RWPE2 (cell line): ENCODE measurements at regions not wholly inside any gene's neighbourhood (a gene's known extent, or its start where the extent isn't known, plus 50 kb on each side); places are given as distances from the start of the nearest gene placed in this dataset.

Experiments used
- ATAC-seq: fragments of 200-7000 bp; cut with Tn5 transposase; 3 replicates; pipeline ENCODE4 v1.9.1; 2021; ENCODE audit warnings: low read depth
- DNase-seq: peaks from one replicate; pipeline ENCODE4 v3.0.0-alpha.2; 2020; ENCODE audit warnings: low spot score
- H3K27ac ChIP-seq: fragments of 450-650 bp; 2 replicates; pipeline ENCODE4 v1.5.1; 2017; ENCODE audit warnings: mild to moderate bottlenecking; ENCODE audit not compliant: poor library complexity, severe bottlenecking
- H3K27me3 ChIP-seq: fragments of 250-450 bp; sonication (Bioruptor Pico); 2 replicates; pipeline ENCODE4 v1.5.1; 2021; ENCODE audit warnings: mild to moderate bottlenecking, moderate library complexity; ENCODE audit not compliant: insufficient read depth, poor library complexity, severe bottlenecking
- H3K36me3 ChIP-seq: fragments of 250-450 bp; sonication (Bioruptor Pico); 2 replicates; pipeline ENCODE4 v1.5.1; 2020; ENCODE audit warnings: low read depth, mild to moderate bottlenecking, moderate library complexity
- H3K4me1 ChIP-seq: fragments of 250-450 bp; sonication (Bioruptor Pico); 2 replicates; pipeline ENCODE4 v1.5.1; 2021; ENCODE audit warnings: mild to moderate bottlenecking, moderate library complexity; ENCODE audit not compliant: insufficient read depth, poor library complexity, severe bottlenecking
- H3K4me3 ChIP-seq: fragments of 250-450 bp; sonication (Bioruptor Pico); 2 replicates; pipeline ENCODE4 v1.5.1; 2021; ENCODE audit warnings: mild to moderate bottlenecking, moderate library complexity; ENCODE audit not compliant: severe bottlenecking
- H3K9me3 ChIP-seq: fragments of 250-450 bp; sonication (Bioruptor Pico); 2 replicates; pipeline ENCODE4 v1.5.1; 2021; ENCODE audit warnings: mild to moderate bottlenecking, moderate library complexity; ENCODE audit not compliant: severe bottlenecking
- TF ChIP-seq, protein P1 (sequence below): fragments of 450-650 bp; IDR thresholded peaks from one replicate; pipeline ENCODE4 v1.5.1; 2017; ENCODE audit warnings: mild to moderate bottlenecking, moderate library complexity; ENCODE audit not compliant: poor library complexity, severe bottlenecking

- ATAC-seq (no peak), DNase-seq (no peak)
- Histone ChIP-seq H3K4me3 (no peak overlapping the region), H3K9me3 (no peaks in the 10 kb centered on the region), H3K27me3 (peaks cover 15% of the 10 kb centered on the region), H3K27ac (no peak overlapping the region), H3K4me1 (no peaks in the 10 kb centered on the region), H3K36me3 (no peaks in the 10 kb centered on the region)
- TF ChIP-seq, protein P1, sequence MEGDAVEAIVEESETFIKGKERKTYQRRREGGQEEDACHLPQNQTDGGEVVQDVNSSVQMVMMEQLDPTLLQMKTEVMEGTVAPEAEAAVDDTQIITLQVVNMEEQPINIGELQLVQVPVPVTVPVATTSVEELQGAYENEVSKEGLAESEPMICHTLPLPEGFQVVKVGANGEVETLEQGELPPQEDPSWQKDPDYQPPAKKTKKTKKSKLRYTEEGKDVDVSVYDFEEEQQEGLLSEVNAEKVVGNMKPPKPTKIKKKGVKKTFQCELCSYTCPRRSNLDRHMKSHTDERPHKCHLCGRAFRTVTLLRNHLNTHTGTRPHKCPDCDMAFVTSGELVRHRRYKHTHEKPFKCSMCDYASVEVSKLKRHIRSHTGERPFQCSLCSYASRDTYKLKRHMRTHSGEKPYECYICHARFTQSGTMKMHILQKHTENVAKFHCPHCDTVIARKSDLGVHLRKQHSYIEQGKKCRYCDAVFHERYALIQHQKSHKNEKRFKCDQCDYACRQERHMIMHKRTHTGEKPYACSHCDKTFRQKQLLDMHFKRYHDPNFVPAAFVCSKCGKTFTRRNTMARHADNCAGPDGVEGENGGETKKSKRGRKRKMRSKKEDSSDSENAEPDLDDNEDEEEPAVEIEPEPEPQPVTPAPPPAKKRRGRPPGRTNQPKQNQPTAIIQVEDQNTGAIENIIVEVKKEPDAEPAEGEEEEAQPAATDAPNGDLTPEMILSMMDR: no peak
Measured at GRCh38 chr14:43043850-43044249, 1437.2 kb downstream of the LRFN5 start.

- H3K4me3 ChIP-seq: no peak overlapping the region
- H3K4me1 ChIP-seq: no peaks in the 10 kb centered on the region
- DNase-seq (no peak), ATAC-seq (no peak)
- no peaks in the 10 kb centered on the region for H3K9me3 ChIP-seq
- TF ChIP-seq, protein P1: no peak
- peaks cover 20% of the 10 kb centered on the region for H3K27me3 ChIP-seq
- no peak overlapping the region for H3K27ac ChIP-seq
- H3K36me3 ChIP-seq: no peaks in the 10 kb centered on the region
Measured at GRCh38 chr14:43042408-43042807, 1435.7 kb downstream of the LRFN5 start.

DNA sequence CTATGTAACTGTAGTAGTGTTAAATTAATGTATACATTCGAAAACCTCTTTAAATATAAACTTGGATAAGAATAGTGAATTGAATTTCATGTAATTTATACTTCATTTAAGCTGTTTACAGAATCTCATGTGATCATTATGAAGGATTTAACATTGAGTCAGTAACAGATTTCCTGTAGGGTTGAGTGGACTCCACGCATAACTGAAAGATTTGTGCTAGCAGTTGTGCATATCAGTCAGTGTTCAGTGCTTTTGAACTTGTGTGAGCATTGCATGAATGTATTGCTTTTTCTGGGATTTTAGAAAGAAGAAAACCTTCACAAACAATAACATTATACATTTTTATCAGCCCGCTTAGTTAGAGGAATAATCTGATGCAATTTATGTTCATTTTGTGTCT lies 1435.3 kb downstream of the LRFN5 start:
- Histone ChIP-seq H3K36me3 (no peaks in the 10 kb centered on the region), H3K4me1 (no peaks in the 10 kb centered on the region), H3K9me3 (no peaks in the 10 kb centered on the region), H3K27ac (no peak overlapping the region), H3K4me3 (no peak overlapping the region), H3K27me3 (peaks cover 25% of the 10 kb centered on the region)
- ATAC-seq (no peak), DNase-seq (no peak)
- TF ChIP-seq, protein P1: no peak

GRCh38 chr14:43041207-43041606 lies 1434.5 kb downstream of the LRFN5 start:
- Histone ChIP-seq H3K4me3 (no peak overlapping the region), H3K27ac (no peak overlapping the region), H3K9me3 (no peaks in the 10 kb centered on the region), H3K27me3 (peaks cover 30% of the 10 kb centered on the region), H3K4me1 (no peaks in the 10 kb centered on the region), H3K36me3 (no peaks in the 10 kb centered on the region)
- TF ChIP-seq, protein P1: no peak
- no peak for ATAC-seq
- no peak for DNase-seq

- no peaks in the 10 kb centered on the region for H3K9me3 ChIP-seq
- TF ChIP-seq, protein P1: no peak
Measured at GRCh38 chr14:43039881-43040280, 1433.2 kb downstream of the LRFN5 start.

More at GRCh38 chr14:43039881-43040280, 1433.2 kb downstream of the LRFN5 start:
- no peaks in the 10 kb centered on the region for H3K4me1 ChIP-seq
- DNase-seq (no peak), ATAC-seq (no peak)
- peaks cover 38% of the 10 kb centered on the region for H3K27me3 ChIP-seq
- H3K4me3 ChIP-seq: no peak overlapping the region
- no peaks in the 10 kb centered on the region for H3K36me3 ChIP-seq
- H3K27ac ChIP-seq: no peak overlapping the region
